ENCODE measurements at regions not wholly inside any gene's neighbourhood (a gene's known extent, or its start where the extent isn't known, plus 50 kb on each side); places are given as distances from the start of the nearest gene placed in this dataset.

DNA sequence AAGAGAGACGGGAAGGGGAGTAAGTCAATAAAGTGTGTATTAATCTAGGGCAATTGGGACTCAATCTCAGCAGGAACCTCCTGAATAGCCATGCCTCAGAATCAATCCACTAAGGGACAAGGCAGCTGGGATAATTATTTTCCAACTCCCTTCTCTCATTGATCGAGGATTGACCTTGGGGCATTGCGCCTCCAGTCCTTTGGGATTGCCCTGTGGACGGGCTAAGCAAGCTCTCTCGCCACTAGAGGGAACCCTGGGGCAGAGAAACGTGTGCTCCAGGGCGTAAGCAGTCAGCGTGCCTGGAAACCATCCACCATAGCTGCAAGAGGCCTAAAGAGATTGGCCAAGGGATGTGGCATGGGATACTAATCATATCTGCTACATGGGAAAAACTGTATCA lies 53.9 kb upstream of the ERCC4 start:
- H3K4me3 ChIP-seq = no peak overlapping the region
- peak; percentile 64 to 80 (median 70) for TF ChIP-seq CTCF (IDR thresholded peaks at IDR 0.05 in 2 of 3, conservative IDR thresholded peaks at IDR 0.05 in 1 of 3; ENCODE audit: control insufficient read depth in 2 of 3, extremely low read depth in 1 of 3, insufficient read depth in 1 of 3, low read depth in 3 of 3, low read length in 3 of 3)
- no peak for TF ChIP-seq SUZ12 (IDR thresholded peaks at IDR 0.05; ENCODE audit: unreplicated experiment)
- peak; percentile 41; the same call in 1 of the 2 replicates for TF ChIP-seq YY1 (IDR thresholded peaks at IDR 0.05; ENCODE audit: low read depth, low read length)
- peak in 1 of 2 experiments; percentile 27; a peak in 1 of 4 replicates for TF ChIP-seq BHLHE40 (IDR thresholded peaks at IDR 0.05; ENCODE audit: borderline replicate concordance in 1 of 2, low read depth in 2 of 2, low read length in 1 of 2)
- TF ChIP-seq POLR2AphosphoS5 (IDR thresholded peaks at IDR 0.05; ENCODE audit: low read length) = no peak
- TF ChIP-seq RAD21 (IDR thresholded peaks at IDR 0.05; ENCODE audit: insufficient read depth, low read depth, low read length) = peak; percentile 46
- H3K27me3 ChIP-seq (replicated peaks in 1 of 2; ENCODE audit: control insufficient read depth in 2 of 2, insufficient read depth in 2 of 2, low read length in 1 of 2) = no peaks in the 10 kb centered on the region
- H3K79me2 ChIP-seq (ENCODE audit: control insufficient read depth, insufficient read depth, low read length) = no peaks in the 10 kb centered on the region
- BruUV-seq (replicated peaks) = no TSS peak
- no peaks in the 10 kb centered on the region for H3K36me3 ChIP-seq (ENCODE audit: control insufficient read depth in 2 of 2, insufficient read depth in 2 of 2, low read length in 1 of 2)
- DNase-seq (ENCODE audit: low read depth, low spot score) (no peak), ATAC-seq (peak; percentile 99), FAIRE-seq (no peak)
- RAD21 ChIA-PET (ENCODE audit: unreplicated experiment) = interaction anchor here (1.8 to 2.0 kb wide), 2 partner anchors 52 to 54 kb away, joined by 6 to 11 read pairs; partner anchors contain the start of gene ERCC4
- CTCF ChIA-PET = interaction anchor here (0.7 to 3.7 kb wide), 17 partner anchors 9 to 989 kb away, joined by 3 to 57 read pairs (median 4); partner anchors contain the start of gene ERCC4
- H3K4me1 ChIP-seq (ENCODE audit: control insufficient read depth, insufficient read depth, low read length) = no peaks in the 10 kb centered on the region
- no peaks in the 10 kb centered on the region for H4K20me1 ChIP-seq (ENCODE audit: control insufficient read depth, insufficient read depth)
- H3K9ac ChIP-seq (ENCODE audit: control insufficient read depth, insufficient read depth, low read length) = no peak overlapping the region
- POLR2A ChIA-PET = no interaction called here
- H3K27ac ChIP-seq (ENCODE audit: control insufficient read depth, insufficient read depth) = no peak overlapping the region
- WGBS (ENCODE audit: insufficient coverage, insufficient replicate concordance, low lambda C conversion rate, missing lambda C conversion rate) = 15% methylated on average over 8 of the region's 8 CpGs
- in situ Hi-C loops (cut with MboI) (no loop called here), intact Hi-C loops (cut with micrococcal nuclease; ENCODE audit: unreplicated experiment) (loop anchor here (1.0 kb wide), 2 partner anchors 12 to 53 kb away; no protein-coding TSS in a partner anchor)
- H3K4me2 ChIP-seq (ENCODE audit: control insufficient read depth, insufficient read depth) = no peak overlapping the region
- peaks cover 4% of the 10 kb centered on the region; the same call in 2 of the 3 replicates for H3K9me3 ChIP-seq (replicated peaks; ENCODE audit: control insufficient read depth, insufficient read depth, low read length)
- H2AFZ ChIP-seq (ENCODE audit: control insufficient read depth, low read depth, low read length) = no peak overlapping the region
- SMC1A ChIA-PET (ENCODE audit: uncharacterized antibody, unreplicated experiment) = interaction anchor here (0.6 to 2.1 kb wide), 6 partner anchors 31 to 1021 kb away, joined by 3 to 7 read pairs (median 4); partner anchors contain the start of gene ERCC4
